Activated naive CD4-positive, alpha-beta T cell treated with anti-CD3 and anti-CD28 coated beads, Interleukin-2, amount 50 U/mL, for 16 hours (primary cell): ENCODE measurements at regions not wholly inside any gene's neighbourhood (a gene's known extent, or its start where the extent isn't known, plus 50 kb on each side); places are given as distances from the start of the nearest gene placed in this dataset.
"Not testable (repeated sequence)": the region's sequence is repeated elsewhere in the genome, so short reads cannot be mapped to it uniquely, and the experiment has no call there.

Experiments
- DNase-seq: peaks from one replicate; pipeline ENCODE4 v3.0.0-alpha.2; 2020

DNA sequence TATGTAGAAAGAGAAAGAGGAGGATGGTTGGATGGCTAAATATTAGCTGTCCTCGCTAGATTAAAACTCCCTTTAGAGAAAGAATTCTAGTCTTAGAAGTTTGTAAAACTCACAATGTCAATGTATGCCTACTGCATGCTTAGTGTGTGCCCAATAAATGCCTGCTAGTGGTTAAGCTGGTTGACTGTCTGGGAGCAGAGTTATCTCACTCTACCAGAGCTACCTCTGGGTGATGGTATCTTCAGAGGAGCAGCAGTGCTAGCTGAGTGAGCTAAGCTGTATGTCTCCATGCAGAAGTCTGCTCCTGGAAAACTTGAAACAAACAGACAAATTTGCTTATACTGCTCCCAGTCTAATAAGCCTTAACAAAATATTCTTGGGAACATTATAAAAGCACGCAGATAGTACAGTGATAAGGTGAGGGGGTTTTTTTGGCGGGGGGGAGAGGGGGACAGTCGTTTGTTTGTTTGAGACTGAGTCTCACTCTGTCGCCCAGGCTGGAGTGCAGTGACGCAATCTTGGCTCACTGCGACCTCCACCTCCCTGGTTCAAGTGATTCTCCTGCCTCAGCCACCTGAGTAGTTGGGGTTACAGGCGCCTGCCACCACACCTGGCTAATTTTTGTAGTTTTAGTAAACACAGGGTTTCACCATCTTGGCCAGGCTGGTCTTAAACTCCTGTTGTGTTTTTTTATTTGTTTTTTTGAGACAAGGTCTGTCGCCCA, 202.8 kb upstream of the TSC22D1 start:
- DNase-seq: no peak

DNA sequence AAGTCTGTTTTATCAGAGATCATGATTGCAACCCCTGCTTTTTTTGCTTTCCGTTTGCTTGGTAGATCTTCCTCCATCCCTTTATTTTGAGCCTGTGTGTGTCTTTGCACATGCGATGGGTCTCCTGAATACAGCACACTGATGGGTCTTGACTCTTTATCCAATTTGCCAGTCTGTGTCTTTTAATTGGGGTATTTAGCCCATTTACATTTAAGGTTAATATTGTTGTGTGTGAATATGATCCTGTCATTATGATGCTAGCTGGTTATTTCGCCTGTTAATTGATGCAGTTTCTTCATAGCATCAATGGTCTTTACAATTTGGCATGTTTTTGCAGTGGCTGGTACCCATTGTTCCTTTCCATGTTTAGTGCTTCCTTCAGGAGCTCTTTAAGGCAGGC, 199.2 kb upstream of the TSC22D1 start:
- not testable (repeated sequence) for DNase-seq

DNA sequence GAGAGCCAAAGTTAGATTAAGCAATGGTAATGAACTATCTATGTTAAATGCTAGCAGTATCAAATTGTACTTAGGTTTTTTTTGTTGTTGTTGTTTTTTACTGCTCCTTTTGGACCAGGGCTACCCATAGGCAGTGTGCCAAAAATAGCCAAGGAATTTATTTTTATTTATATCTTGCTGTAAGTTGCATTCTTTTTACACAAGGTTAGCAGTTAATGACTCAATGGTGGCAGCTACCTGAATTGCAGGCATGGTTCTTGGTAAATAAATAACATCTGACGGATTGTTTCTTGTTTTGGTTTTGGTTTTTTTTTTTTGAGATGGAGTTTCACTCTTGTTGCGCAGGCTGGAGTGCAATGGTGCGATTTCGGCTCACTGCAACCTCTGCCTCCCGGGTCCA, 194.8 kb upstream of the TSC22D1 start:
- no peak for DNase-seq

DNA sequence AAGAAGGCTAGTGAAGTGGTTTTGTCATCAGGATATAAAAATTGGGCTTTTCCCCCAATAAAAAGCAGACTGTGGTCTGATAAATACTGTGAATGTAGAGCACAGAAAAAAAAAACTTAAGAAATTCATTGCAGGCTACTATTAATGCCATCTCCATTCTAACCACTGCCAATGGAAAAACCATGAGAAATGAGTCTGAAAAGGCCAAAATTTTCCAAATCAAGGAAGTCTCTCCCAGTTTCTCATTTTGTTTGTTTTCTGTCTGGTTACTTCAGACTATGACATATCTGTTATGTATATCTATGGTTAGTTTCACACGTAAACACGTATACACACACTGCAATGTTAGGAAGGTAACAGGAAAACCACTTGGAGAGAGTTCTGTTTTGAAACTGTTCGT, 193.6 kb upstream of the TSC22D1 start:
- no peak for DNase-seq

DNA sequence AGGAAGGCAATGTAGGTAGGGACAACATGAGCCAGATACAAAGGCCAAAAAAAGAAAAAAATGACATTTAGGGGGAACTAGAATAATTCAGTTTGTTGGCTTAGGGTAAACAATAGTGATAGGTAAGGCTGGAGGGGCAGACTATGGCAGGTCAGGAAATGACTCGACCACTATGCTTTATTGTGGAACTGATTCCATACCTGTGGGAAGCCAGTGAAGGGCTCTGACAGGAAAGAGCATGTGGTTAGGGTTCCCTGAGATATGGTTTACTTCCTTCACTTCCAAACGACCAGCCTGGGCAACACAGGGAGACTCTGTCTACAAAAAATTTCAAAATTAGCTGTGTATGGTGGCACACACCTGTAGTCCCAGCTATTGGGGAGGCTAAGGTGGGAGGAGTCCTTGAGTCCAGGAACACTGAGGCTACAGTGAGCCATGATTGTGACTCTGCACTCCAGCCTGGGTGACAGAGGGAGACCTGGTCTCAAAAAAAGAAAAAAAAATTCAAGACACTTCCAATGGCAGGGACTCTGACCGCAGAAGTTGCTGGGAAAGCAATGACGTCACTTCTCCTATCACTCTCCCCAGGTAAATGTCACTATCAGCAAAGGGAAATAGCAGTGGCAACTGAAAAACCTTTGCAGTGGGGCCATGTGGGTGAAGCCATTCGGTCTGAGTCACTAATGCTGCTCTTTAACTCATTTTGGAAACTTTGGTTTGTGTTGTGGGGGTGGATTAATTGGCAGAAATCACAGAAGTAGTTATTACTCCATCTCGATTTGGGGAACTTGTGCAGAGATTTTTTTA, 192.8 kb upstream of the TSC22D1 start:
- DNase-seq: no peak

DNA sequence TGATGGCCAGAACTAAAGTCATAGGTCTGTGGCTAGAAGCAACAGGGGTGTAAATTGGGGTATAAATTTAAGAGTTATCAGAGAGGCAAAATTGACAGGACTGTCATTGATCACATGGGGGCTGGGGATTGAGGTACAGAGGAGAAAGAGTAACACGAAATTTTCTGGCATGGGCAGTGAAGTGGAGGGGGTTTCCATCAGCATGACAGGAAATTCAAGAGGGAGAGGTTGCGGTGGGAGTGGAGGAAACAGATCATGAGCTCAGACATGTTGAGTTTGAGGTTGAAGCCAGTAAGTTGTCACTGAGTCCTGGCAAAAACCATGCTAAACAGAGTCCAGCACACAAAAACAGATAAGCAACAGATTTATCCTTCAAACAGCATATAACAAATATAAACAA, 192.1 kb upstream of the TSC22D1 start:
- DNase-seq: no peak

DNA sequence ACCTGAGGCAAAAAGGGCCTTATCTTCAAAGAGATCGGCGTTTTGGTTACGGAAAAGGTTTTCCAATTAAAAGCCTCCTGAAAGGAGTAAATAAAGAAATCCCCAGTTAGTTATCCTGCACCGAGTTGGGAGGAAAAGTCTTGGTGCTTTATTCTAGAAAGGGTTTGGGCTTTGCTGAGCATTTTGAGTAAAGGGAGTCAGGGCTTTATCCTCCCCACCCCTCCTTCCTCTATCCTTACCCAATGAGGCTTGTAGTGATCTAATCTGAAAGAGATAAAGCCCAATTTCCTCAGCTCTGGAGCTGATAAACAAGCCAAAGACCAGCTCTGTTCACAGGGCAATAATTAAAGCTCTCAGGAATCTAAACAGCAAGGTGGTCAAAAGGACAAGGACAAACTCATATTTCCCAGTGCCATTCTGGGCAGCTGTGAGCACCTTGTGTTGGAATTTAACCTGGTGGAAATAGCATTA, 188.9 kb upstream of the TSC22D1 start:
- no peak for DNase-seq

DNA sequence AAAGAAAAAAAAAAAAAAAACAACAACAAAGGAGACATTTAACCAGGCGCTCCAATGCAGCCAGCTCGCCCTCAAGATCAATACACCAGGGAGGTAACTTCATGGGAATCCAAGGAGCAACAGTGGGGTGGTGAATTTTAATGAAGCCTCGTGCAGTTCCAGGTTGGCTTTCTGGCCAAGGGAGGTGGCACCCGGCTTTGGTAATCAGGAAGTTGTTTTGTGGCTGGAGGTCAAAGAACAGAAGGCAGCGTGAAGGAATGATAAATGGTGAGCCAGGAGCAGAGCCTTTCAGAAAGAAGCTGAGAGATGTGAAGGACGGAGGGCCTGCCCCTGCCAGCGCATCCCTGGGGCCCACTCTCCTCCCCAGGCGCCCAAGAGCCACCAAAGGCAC, 188.2 kb upstream of the TSC22D1 start:
- no peak for DNase-seq

DNA sequence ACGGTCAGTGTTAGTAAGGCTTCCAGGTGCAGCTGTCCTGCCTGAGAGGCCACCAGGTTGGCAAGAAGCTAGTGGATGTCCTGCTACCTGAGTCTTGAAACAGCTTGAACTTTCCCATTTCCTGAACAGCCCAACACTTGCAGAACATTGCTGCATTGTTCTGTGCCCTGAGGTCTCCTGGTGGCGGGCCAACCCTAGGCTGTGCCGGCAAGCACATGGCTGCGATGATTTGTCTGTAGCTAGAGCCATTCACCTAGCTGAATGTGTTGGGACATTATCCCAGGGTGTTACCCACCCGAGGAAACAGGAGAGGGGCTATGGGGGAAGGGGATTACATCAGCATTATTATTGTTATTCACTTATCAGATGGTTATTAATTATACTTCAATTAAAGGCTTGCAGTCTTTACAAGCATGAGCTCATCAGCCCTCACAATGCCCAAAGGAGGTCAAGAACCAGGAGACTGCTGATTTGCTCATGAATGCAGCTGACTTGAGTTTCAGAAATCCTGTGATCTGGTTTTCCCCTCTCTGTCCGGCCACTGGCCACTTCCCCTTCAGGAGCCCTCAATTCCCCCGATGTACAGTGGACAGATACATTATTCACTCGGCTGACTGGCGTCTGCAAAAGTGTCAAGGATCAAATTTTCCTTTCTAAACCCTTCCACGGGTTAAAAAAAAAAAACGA, 187.6 kb upstream of the TSC22D1 start:
- no peak for DNase-seq

DNA sequence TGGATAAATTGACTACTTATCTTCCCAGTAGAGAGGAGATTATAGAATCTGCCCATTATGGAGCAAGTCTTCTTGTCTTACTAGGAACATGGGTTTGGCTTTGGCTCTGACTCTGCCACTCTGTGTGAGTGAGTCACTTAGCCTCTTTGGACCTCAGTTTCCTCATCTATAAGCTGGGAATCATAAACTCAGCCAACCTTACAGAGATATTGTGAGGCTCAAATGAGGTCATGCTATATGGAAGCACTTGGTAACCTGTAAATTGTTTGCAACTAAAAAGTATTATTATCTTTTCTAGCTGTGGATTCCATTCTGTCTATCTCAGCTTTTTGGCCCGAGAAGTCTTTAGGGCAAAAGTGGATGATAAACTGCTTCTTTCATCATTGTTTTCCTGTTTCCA, 186.8 kb upstream of the TSC22D1 start:
- DNase-seq: no peak

DNA sequence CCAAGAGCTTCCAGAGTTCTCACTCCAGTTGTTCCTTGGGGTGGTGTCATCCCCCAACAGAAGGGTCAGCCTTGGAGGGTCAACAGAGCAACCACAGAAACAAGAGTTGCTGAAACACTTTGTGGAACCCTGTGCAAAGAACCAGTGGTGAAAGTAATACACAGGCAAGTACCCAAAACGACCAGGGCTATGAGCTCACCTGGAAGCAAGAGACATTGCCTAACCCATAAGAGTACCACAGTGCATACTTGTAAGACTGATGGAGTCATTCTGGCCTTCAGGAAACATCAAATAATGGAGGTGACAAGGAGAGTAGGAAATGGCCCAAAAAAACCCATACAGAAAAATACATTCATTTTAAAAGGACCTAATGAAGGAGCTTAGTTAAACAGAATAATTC, 184.3 kb upstream of the TSC22D1 start:
- no peak for DNase-seq

DNA sequence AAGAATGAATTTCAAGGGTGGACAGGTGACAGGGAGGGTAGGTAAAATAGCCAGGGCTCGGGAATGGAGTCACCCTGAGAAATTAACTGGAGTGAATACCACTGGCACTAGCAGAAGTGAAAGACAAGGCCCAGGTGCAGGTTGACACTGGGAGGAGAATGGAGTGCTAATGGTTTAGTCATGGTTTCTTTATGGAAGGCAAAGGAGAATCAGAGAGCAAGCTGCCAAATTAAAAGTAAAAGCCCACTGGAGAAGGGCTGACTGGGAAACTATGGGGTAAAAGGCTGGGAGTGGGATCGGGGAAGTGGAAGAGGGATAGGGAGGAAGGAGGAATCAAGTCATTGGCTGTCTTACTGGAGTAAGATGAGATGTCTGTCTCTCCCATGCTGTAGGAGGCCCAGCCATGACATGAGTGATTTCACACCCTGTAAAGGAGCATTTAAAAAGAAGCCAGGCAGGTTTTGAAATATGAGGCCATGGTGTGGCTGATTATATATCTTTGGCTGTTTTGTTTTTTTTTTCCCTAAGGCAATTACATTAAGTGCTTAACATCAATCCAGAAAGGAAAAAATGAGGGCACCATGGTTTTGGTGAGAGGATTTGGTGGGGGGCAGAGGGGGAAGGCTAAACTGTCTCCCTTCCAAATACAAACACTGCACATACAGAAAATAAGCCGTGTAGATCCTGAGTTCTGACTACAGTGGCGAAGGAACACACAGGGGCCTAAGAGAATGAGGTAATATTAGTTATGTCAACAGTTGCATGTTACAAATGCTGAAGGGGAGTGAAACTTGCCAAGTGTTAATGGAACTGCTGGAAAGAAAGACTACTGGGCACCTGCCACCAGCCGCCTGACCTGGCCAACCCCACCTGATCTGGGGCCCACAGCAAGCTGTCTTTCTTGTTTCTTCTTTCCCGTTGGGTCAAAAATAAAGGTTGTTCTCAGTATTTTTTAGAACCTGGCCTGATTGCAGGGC, 183.5 kb upstream of the TSC22D1 start:
- no peak for DNase-seq

DNA sequence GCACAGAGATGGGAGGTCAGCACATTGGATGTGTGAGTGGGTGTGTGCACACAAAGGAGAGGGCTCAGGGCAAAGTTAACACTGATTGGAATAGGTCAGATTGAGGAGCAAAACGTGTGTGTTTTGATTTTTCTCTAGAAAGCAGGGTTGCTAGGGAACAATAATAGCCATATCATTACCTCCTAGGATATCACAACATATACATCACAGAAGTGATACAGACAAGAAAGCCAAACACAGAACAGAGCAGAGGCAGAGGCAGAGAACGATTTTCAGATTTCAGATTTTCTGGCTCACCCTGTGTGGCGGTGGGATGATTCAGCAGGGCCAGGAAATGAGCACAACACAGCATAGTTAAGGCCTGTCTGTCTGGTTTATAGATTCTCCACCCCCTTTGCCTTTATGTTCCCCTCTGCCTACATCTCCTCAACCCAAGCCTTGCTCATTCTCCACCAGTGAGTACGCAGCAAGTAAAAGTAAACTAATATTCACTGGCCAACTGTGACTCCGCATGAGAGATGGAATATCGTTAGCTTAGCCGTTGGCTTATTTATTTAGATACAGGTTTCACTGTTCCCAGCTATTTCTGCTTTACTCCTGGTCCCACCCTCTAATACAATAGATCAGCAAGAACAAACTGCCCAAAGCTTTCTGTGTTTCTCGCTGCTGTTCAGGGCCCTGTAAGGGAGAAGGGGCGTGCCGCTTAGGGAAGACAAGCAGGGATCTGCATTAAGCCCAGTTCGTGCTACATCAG, 182.7 kb upstream of the TSC22D1 start:
- DNase-seq: no peak

DNA sequence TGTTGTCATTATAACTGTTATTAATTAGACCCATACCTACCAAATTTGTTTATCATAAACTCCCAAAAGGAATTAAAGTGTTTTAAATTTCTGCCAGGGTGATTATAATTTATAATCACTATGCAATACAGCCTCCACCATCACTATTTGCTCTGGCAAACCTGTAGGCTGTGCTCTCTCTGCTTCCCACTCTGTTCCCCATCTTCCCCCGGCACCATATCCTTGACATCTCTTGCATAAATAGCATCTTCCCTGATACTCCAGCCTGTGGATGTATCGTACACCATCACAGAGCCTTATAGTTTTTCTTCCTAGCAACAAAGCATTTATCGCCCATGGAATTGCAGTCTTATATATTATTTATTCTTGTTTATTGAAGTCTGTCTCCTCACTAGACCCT, 181.5 kb upstream of the TSC22D1 start:
- no peak for DNase-seq

DNA sequence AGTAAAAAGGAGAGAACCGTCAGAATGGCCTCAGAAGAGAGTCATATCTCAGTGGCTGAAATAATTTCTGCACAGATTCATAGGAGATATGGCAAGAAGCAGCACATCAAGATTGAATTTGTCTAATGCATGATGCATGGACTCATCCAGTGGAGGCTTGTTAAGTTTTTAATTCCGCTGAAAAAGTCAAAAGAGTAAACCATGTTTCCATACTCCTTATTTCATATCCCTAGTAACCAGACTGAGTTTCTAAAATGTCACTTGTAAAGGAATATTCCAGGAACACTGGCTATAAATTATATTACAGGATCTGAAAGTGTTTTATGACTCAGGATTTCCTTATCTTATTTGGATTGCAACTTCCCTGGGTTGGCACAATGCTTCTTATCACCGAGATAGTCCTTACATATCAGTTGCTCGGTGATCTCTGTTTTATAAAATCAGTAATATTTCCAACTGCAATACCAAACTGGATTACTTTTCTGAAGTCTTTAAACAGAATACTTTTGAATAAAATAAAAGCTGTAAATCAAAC, 180.2 kb upstream of the TSC22D1 start:
- no peak for DNase-seq

DNA sequence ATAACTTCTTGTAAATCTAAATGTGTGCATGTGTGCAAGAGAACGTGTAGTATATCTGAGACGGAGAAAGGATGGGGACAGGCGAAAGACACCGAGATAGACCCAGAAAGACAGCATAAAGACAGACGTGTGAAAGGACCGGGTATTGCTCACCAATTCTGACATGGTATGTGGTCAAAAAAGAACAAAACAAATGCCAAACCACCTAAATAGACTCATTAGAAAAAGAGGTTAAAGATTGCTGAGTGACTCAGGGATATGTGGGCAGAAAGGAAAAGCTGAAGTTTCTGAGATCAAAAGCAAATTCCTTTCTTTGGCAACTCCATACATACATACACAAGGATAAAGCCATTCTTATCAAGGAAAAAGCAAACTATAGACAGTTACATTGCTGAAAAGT, 179.7 kb upstream of the TSC22D1 start:
- no peak for DNase-seq

DNA sequence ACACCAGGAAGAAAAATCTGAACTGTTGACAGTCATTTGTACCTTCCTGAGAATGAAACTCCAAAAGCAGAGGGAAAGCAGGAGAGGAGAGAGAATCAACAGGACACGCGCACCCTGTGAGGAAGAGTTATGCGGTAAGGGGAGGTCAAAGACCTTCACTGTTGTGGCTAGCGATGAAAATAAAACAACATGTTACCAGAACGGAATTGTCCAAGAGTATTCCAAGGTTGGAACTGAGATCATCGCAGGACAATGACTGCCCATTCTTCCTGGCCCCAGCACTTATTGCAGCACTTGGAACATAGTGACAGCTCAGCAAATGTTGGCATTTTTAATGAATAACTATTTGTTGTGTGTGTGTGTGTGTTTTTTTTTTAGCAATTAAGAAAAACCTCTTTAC, 176.0 kb upstream of the TSC22D1 start:
- no peak for DNase-seq

DNA sequence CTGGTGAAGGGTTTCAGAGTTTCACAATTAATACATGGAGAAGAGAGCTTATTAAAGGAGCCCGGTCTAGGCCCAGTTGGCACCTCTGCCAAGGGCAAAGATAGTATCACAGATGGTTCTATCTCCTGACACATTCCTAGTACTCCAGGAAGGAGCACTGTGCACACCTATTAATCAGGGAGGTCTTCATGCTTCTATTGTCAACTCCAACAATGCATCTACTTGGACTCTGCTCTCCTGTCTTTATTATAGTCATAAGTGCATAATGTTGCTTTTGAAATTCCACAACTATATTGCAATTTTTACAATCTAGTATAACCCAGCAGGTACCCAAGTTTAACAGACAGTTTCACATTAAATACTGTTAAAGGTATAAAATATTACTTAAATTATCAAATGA, 174.5 kb upstream of the TSC22D1 start:
- DNase-seq: no peak

DNA sequence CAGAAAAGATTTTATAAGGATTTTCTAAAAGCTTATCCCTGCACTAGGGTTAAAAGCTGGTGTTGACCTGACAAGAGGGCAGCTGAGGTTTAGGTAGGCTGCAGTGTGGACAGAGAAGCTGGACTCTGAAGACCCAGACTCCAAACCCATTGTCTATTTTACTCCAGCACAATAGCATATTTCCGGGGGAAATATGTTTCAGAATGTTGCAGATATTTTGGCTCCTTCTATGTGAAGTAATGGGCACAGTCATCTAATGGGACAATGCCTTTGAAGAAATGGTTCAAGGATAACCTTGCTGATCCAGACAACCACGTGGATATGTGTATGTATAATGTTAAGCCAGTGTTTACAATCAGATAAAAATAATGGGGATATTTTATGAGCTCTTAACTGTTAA, 173.8 kb upstream of the TSC22D1 start:
- DNase-seq: no peak

DNA sequence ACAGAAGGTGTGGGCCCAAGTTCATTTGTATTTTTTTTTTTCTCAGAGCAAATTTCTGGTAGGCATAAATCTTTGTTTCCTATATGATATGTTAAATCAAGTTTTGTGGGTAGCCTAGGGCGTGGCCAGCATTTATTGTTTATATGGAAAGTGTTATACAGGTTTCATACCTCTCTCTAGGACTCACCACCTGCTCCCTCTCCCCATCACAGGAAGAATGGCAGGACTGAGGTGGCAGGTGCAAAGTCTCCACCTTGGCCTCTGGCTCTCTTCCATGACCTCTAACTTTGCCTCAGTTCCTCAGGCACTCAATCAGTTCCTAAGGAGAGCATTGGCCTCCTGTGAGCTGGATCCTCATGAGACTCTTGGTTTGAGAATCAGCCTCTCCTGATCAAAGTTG, 172.3 kb upstream of the TSC22D1 start:
- no peak for DNase-seq

DNA sequence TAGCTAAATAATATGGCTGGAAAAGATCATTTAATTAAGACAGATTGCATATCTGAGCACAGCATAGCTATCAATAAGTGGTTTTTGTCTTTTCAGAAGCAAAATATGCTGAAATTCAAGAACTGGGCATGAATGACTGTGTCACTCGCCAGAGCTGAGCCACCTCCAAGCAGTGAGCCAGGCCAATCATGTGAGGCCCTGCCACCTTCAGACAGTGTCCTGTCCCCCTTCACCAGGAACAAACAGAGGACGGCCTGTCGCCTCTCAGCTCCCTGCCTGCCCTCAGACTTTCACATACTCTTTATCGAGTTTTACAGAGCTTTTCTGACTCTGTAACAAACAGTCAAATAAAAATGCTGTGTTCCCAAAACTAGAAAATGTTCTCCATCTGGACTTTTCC, 171.0 kb upstream of the TSC22D1 start:
- no peak for DNase-seq

DNA sequence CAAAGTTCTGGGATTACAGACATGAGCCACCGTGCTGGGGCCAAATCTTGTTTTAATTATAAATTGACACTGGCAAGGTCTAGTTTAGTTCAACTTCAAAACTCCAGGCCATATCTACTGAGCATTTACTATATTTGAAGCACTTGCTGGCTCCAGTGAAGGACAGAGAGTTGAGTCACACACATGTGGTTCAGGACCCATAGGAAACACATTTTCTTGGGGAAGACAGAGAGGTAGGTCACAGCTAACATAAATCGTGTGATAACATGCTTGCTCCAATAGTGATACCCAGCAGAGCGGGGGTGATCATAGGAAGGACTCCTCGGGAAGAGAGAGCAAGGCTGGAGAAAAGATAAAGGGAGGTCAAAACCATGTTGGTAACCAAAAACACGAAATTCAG, 170.6 kb upstream of the TSC22D1 start:
- no peak for DNase-seq
